ENCODE measurements at regions not wholly inside any gene's neighbourhood (a gene's known extent, or its start where the extent isn't known, plus 50 kb on each side); places are given as distances from the start of the nearest gene placed in this dataset.
"Not testable (repeated sequence)": the region's sequence is repeated elsewhere in the genome, so short reads cannot be mapped to it uniquely, and the experiment has no call there.

- Histone ChIP-seq H3K4me1 (no peaks in the 10 kb centered on the region), H3K27ac (no peak overlapping the region), H3K9me3 (peaks cover 0 to 21% (median 10%) of the 10 kb centered on the region in 12 donors), H3K36me3 (no peaks in the 10 kb centered on the region), H3K4me3 (no peak overlapping the region), H3K27me3 (no peaks in the 10 kb centered on the region)
- DNase-seq (no peak), ATAC-seq (no peak)
- intact Hi-C loops (cut with DNase I): no loop called here
- 82 to 88% (median 85%) methylated on average over 6 of the region's 6 CpGs for WGBS, 4 donors
- no peak for TF ChIP-seq CTCF (IDR thresholded peaks at IDR 0.05)
- TF ChIP-seq POLR2A (IDR thresholded peaks at IDR 0.05): no peak
Observed at GRCh38 chr14:44453433-44454171, 53.5 kb downstream of the FSCB start.

GRCh38 chr14:44450232-44450631 lies 56.9 kb downstream of the FSCB start:
- H3K36me3 ChIP-seq; H3K9me3 ChIP-seq; H3K4me1 ChIP-seq; H3K4me3 ChIP-seq; H3K27ac ChIP-seq; H3K27me3 ChIP-seq; ATAC-seq; intact Hi-C loops (cut with DNase I); DNase-seq: not testable (repeated sequence)
- 86 to 91% (median 88%) methylated on average over 3 of the region's 3 CpGs for WGBS, 4 donors

GRCh38 chr14:44449680-44450079 lies 57.4 kb downstream of the FSCB start:
- no peaks in the 10 kb centered on the region for H3K36me3 ChIP-seq
- H3K27me3 ChIP-seq: no peaks in the 10 kb centered on the region
- no peak for TF ChIP-seq CTCF (IDR thresholded peaks at IDR 0.05)
- TF ChIP-seq POLR2A (IDR thresholded peaks at IDR 0.05): no peak
- no peak for DNase-seq
- no peaks in the 10 kb centered on the region for H3K9me3 ChIP-seq
- intact Hi-C loops (cut with DNase I): no loop called here
- 90 to 96% (median 92%) methylated on average over 2 of the region's 2 CpGs for WGBS, 4 donors
- no peak for ATAC-seq
- H3K4me1 ChIP-seq: no peaks in the 10 kb centered on the region
- no peak overlapping the region for H3K4me3 ChIP-seq
- no peak overlapping the region for H3K27ac ChIP-seq

GRCh38 chr14:44448951-44449358 lies 58.1 kb downstream of the FSCB start:
- no peak overlapping the region for H3K27ac ChIP-seq
- no peaks in the 10 kb centered on the region for H3K27me3 ChIP-seq
- intact Hi-C loops (cut with DNase I): no loop called here
- DNase-seq: no peak
- ATAC-seq: no peak
- no peak overlapping the region for H3K4me3 ChIP-seq
- H3K9me3 ChIP-seq: no peaks in the 10 kb centered on the region
- WGBS, 4 donors: 50 to 74% (median 67%) methylated on average over 5 of the region's 5 CpGs
- H3K4me1 ChIP-seq: no peaks in the 10 kb centered on the region
- no peaks in the 10 kb centered on the region for H3K36me3 ChIP-seq
- TF ChIP-seq CTCF (IDR thresholded peaks at IDR 0.05): no peak
- TF ChIP-seq POLR2A (IDR thresholded peaks at IDR 0.05): no peak

GRCh38 chr14:44446965-44447364 lies 60.1 kb downstream of the FSCB start:
- no peak for TF ChIP-seq CTCF (IDR thresholded peaks at IDR 0.05)
- no peak for TF ChIP-seq POLR2A (IDR thresholded peaks at IDR 0.05)
- intact Hi-C loops (cut with DNase I): no loop called here
- 34 to 48% (median 42%) methylated on average over 2 of the region's 2 CpGs for WGBS, 4 donors
- Histone ChIP-seq H3K4me1 (no peaks in the 10 kb centered on the region), H3K36me3 (no peaks in the 10 kb centered on the region), H3K9me3 (no peaks in the 10 kb centered on the region), H3K27ac (no peak overlapping the region), H3K4me3 (no peak overlapping the region), H3K27me3 (no peaks in the 10 kb centered on the region)
- DNase-seq (no peak), ATAC-seq (no peak)
